Liver (tissue), 8 donors: ENCODE measurements at regions not wholly inside any gene's neighbourhood (a gene's known extent, or its start where the extent isn't known, plus 50 kb on each side); places are given as distances from the start of the nearest gene placed in this dataset.

ENCODE experiments used
- DNase-seq: peaks from one replicate; pipeline ENCODE4 v3.0.0-alpha.2; 2017; ENCODE audit warnings: low spot score
- H3K27ac ChIP-seq, 2 donors: one replicate each; pipeline ENCODE4 v1.7.0; 2013; ENCODE audit warnings: inconsistent platforms in 2 of 2, low read length in 2 of 2, control low read depth in 1 of 2, low read depth in 1 of 2, mild to moderate bottlenecking in 1 of 2
- H3K27me3 ChIP-seq, 4 donors: one replicate each; pipeline versions ENCODE4 v1.6.1 to v1.7.0; 2013; ENCODE audit warnings: low read length in 3 of 4, inconsistent platforms in 1 of 4, mild to moderate bottlenecking in 1 of 4, moderate library complexity in 1 of 4; ENCODE audit not compliant: control insufficient read depth in 4 of 4, insufficient read depth in 4 of 4
- H3K36me3 ChIP-seq, 4 donors: one replicate each; pipeline versions ENCODE4 v1.6.1 to v1.7.0; 2013; ENCODE audit warnings: low read length in 3 of 4, mild to moderate bottlenecking in 3 of 4, low read depth in 1 of 4, moderate library complexity in 1 of 4; ENCODE audit not compliant: control insufficient read depth in 4 of 4, insufficient read depth in 3 of 4
- H3K4me1 ChIP-seq, 4 donors: one replicate each; pipeline versions ENCODE4 v1.6.1 to v1.7.0; 2013; ENCODE audit warnings: low read length in 3 of 4, mild to moderate bottlenecking in 3 of 4, moderate library complexity in 1 of 4; ENCODE audit not compliant: control insufficient read depth in 4 of 4, insufficient read depth in 4 of 4
- H3K4me3 ChIP-seq, 3 donors: one replicate each; pipeline versions ENCODE4 v1.6.1 to v1.7.0; 2013; ENCODE audit warnings: low read length in 3 of 3, control low read depth in 1 of 3, low read depth in 1 of 3, mild to moderate bottlenecking in 1 of 3
- H3K9ac ChIP-seq, 2 donors: one replicate each; pipeline ENCODE4 v1.7.0; 2013; ENCODE audit warnings: low read length in 2 of 2, mild to moderate bottlenecking in 2 of 2, moderate library complexity in 2 of 2, control low read depth in 1 of 2, low read depth in 1 of 2
- H3K9me3 ChIP-seq, 4 donors: one replicate each; pipeline versions ENCODE4 v1.6.1 to v1.7.0; 2013; ENCODE audit warnings: low read length in 3 of 4; ENCODE audit not compliant: control insufficient read depth in 4 of 4
- ATF3 ChIP-seq: IDR thresholded peaks from 2 replicates; pipeline ENCODE4 v1.6.1; 2016; ENCODE audit warnings: antibody characterized with exemption
- CTCF ChIP-seq: fragments of 150-350 bp; IDR thresholded peaks from 2 replicates; pipeline ENCODE4 v1.5.1; 2017; ENCODE audit warnings: improper control_type of control experiment, low read depth, low read length; ENCODE audit not compliant: missing input control
- EGR1 ChIP-seq, 2 donors: IDR thresholded peaks; 2 replicates each; pipeline ENCODE4 v1.6.1; 2016 to 2018; ENCODE audit warnings: antibody characterized with exemption in 2 of 2, low read depth in 2 of 2
- FOXA2 ChIP-seq: IDR thresholded peaks from 2 replicates; pipeline ENCODE4 v1.6.1; 2016; ENCODE audit warnings: antibody characterized with exemption
- HNF4G ChIP-seq: IDR thresholded peaks from 2 replicates; pipeline ENCODE4 v1.6.1; 2016; ENCODE audit warnings: antibody characterized with exemption
- JUND ChIP-seq, 2 donors: IDR thresholded peaks; 2 replicates each; pipeline ENCODE4 v1.6.1; 2016; ENCODE audit warnings: antibody characterized with exemption in 2 of 2
- MAX ChIP-seq: IDR thresholded peaks from 2 replicates; pipeline ENCODE4 v1.6.1; 2016; ENCODE audit warnings: antibody characterized with exemption
- RAD21 ChIP-seq, 2 donors: IDR thresholded peaks; 2 replicates each; pipeline ENCODE4 v1.6.1; 2016; ENCODE audit warnings: antibody characterized with exemption in 2 of 2, mild to moderate bottlenecking in 2 of 2
- RXRA ChIP-seq, 2 donors: IDR thresholded peaks; 2 replicates each; pipeline ENCODE4 v1.6.1; 2017 to 2018; ENCODE audit warnings: antibody characterized with exemption in 2 of 2, mild to moderate bottlenecking in 1 of 2
- SP1 ChIP-seq: IDR thresholded peaks from 2 replicates; pipeline ENCODE4 v1.6.1; 2018; ENCODE audit warnings: antibody characterized with exemption, mild to moderate bottlenecking
- YY1 ChIP-seq: IDR thresholded peaks from 2 replicates; pipeline ENCODE4 v1.6.1; 2016; ENCODE audit warnings: antibody characterized with exemption, mild to moderate bottlenecking
- ZBTB33 ChIP-seq: IDR thresholded peaks from 2 replicates; pipeline ENCODE4 v1.6.1; 2016; ENCODE audit warnings: antibody characterized with exemption
- WGBS: extraction: QIAGEN DNeasy Blood & Tissue Kit; methylation state at CpG from one replicate; pipeline ENCODE4 v1.1.7; 2013; 5-methylcytosine and 5-hydroxymethylcytosine counted together
- donor health status: healthy.
- donor health status: healthy.
- donor health status: healthy.
- donor health status: healthy.
- donor health status: healthy.

- no peaks in the 10 kb centered on the region for H3K27me3 ChIP-seq
- no peak overlapping the region for H3K9ac ChIP-seq
- TF ChIP-seq ATF3 (no peak), RXRA (IDR thresholded peaks at IDR 0.05) (no peak), HNF4G (no peak), YY1 (no peak)
- WGBS, result 86% methylated on average over 2 of the region's 2 CpGs
- H3K36me3 ChIP-seq, result no peaks in the 10 kb centered on the region
- H3K27ac ChIP-seq, result no peak overlapping the region
- H3K4me1 ChIP-seq, result peaks cover 2 to 29% (median 23%) of the 10 kb centered on the region in 4 donors
- H3K4me3 ChIP-seq, result no peak overlapping the region
- no peak for DNase-seq
- H3K9me3 ChIP-seq, result no peaks in the 10 kb centered on the region
Measured at GRCh38 chr21:15445327-15445726, 284.5 kb upstream of the USP25 start.

- TF ChIP-seq CTCF, result no peak
- no peak for TF ChIP-seq RAD21 (IDR thresholded peaks at IDR 0.05)
- no peak for TF ChIP-seq JUND (IDR thresholded peaks at IDR 0.05)
- TF ChIP-seq ZBTB33, result no peak
- no peak for TF ChIP-seq EGR1 (IDR thresholded peaks at IDR 0.05; ENCODE audit: low read depth in 2 of 2)
- no peak for TF ChIP-seq ATF3
- TF ChIP-seq SP1, result no peak
- no peak for TF ChIP-seq MAX
- TF ChIP-seq FOXA2, result no peak
- Histone ChIP-seq H3K36me3 (no peaks in the 10 kb centered on the region), H3K27ac (no peak overlapping the region), H3K27me3 (no peaks in the 10 kb centered on the region), H3K9ac (no peak overlapping the region), H3K4me1 (peaks cover 2 to 25% (median 23%) of the 10 kb centered on the region in 4 donors), H3K4me3 (no peak overlapping the region), H3K9me3 (peaks cover 0 to 3% (median 0%) of the 10 kb centered on the region in 4 donors)
- 77% methylated on average over 3 of the region's 3 CpGs for WGBS
- DNase-seq, result no peak
Measured at GRCh38 chr21:15446223-15446622, 283.6 kb upstream of the USP25 start.

- Histone ChIP-seq H3K4me1 (peaks cover 0 to 5% (median 4%) of the 10 kb centered on the region in 4 donors), H3K9me3 (peaks cover 0 to 3% (median 0%) of the 10 kb centered on the region in 4 donors), H3K9ac (no peak overlapping the region), H3K4me3 (no peak overlapping the region), H3K27me3 (no peaks in the 10 kb centered on the region), H3K27ac (no peak overlapping the region), H3K36me3 (no peaks in the 10 kb centered on the region)
- no peak for TF ChIP-seq EGR1 (IDR thresholded peaks at IDR 0.05; ENCODE audit: low read depth in 2 of 2)
- no peak for TF ChIP-seq ATF3
- no peak for TF ChIP-seq HNF4G
- no peak for TF ChIP-seq JUND (IDR thresholded peaks at IDR 0.05)
- no peak for DNase-seq
- 69% methylated on average over 1 of the region's 1 CpG for WGBS
Measured at GRCh38 chr21:15449556-15449955, 280.2 kb upstream of the USP25 start.
